ENCODE measurements at regions not wholly inside any gene's neighbourhood (a gene's known extent, or its start where the extent isn't known, plus 50 kb on each side); places are given as distances from the start of the nearest gene placed in this dataset.

GRCh38 chr5:143495110-143495509, 91.6 kb upstream of the NR3C1 start:
- TF ChIP-seq CTCF (IDR thresholded peaks at IDR 0.05; ENCODE audit: poor library complexity): no peak
- TF ChIP-seq EZH2 (IDR thresholded peaks at IDR 0.05; ENCODE audit: borderline replicate concordance): no peak
- no peak for TF ChIP-seq EZH2phosphoT487 (IDR thresholded peaks at IDR 0.05; ENCODE audit: low read depth, severe bottlenecking, unreplicated experiment)

Data from hepatocyte (in vitro differentiated cells).